ENCODE measurements at regions not wholly inside any gene's neighbourhood (a gene's known extent, or its start where the extent isn't known, plus 50 kb on each side); places are given as distances from the start of the nearest gene placed in this dataset.

DNA sequence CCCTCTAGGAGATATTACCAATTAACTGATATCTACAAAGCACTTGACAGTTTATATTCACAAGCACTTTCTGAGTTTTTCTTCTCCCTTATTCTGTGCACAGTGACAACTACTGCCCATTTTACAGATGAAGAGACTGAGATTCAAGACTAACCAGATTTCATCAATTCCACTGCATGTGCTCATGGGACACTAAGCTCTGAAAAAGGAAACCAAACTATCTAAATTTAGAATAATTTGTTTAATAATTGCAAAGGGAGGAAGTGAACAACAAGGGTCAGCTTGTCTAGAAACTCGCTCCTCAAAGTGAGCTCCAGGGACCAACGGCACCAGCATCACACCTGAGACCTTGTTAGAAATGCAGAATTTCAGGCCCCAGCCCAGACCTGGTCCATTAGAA is 50.8 kb upstream of the MYLIP start:
- WGBS (ENCODE audit: insufficient coverage, low lambda C conversion rate), result no CpG with 5 or more reads among the region's 2 CpGs

DNA sequence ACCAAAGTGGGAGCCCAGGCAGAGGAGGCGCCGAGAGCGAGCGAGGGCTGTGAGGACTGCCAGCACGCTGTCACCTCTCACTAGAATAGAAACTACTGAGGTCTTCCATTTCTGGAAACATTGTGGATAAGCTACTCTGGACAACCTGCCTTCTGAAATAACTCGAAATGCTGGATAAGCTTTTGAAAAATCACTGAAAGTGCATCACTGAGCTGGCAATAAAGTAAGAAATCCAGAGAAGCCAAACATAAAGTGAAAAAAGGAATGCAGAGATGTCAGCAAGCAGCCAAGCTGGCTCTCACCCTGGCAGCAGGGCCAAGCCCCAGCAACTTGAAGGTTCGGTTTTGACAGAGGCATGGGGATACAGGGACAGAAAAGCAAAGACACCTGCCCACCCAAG is 59.2 kb upstream of the MYLIP start:
- H3K36me3 ChIP-seq (ENCODE audit: control insufficient read depth, insufficient read depth, low read length), result no peaks in the 10 kb centered on the region
- H3K27ac ChIP-seq (ENCODE audit: low read length), result no peak overlapping the region
- H3K27me3 ChIP-seq (ENCODE audit: control insufficient read depth, insufficient read depth, low read length), result no peaks in the 10 kb centered on the region
- 100% methylated on average over 1 of the region's 7 CpGs for WGBS (ENCODE audit: insufficient coverage, low lambda C conversion rate)
- H3K4me3 ChIP-seq (ENCODE audit: low read length), result no peak overlapping the region
- DNase-seq, result no peak
- no peaks in the 10 kb centered on the region for H3K4me1 ChIP-seq (ENCODE audit: control insufficient read depth, insufficient read depth, low read length)
- peaks cover 7% of the 10 kb centered on the region for H3K9me3 ChIP-seq (ENCODE audit: control insufficient read depth, low read depth, low read length)

More for the DNA sequence above, 50.8 kb upstream of the MYLIP start:
- no peak for DNase-seq
- H3K27ac ChIP-seq (ENCODE audit: low read length), result no peak overlapping the region
- no peaks in the 10 kb centered on the region for H3K9me3 ChIP-seq (ENCODE audit: control insufficient read depth, low read depth, low read length)
- H3K27me3 ChIP-seq (ENCODE audit: control insufficient read depth, insufficient read depth, low read length), result no peaks in the 10 kb centered on the region
- no peak overlapping the region for H3K4me3 ChIP-seq (ENCODE audit: low read length)
- H3K36me3 ChIP-seq (ENCODE audit: control insufficient read depth, insufficient read depth, low read length), result no peaks in the 10 kb centered on the region
- peaks cover 3% of the 10 kb centered on the region for H3K4me1 ChIP-seq (ENCODE audit: control insufficient read depth, insufficient read depth, low read length)

DNA sequence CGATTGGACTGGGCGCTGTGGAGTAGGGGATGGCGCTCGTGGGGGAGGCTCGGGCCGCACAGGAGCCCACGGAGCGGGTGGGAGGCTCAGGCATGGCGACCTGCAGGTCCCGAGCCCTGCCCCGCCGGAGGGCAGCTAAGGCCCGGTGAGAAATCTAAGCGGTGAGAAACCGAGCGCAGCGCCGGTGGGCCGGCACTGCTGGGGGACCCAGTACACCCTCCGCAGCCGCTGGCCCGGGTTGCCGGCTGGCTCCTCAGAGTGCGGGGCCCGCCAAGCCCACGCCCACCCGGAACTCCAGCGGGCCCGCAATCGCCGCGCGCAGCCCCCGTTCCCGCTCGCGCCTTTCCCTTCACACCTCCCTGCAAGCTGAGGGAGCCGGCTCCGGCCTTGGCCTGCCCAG is 59.7 kb upstream of the MYLIP start:
- no CpG with 5 or more reads among the region's 39 CpGs for WGBS (ENCODE audit: insufficient coverage, low lambda C conversion rate)
- H3K36me3 ChIP-seq (ENCODE audit: control insufficient read depth, insufficient read depth, low read length), result no peaks in the 10 kb centered on the region
- H3K27me3 ChIP-seq (ENCODE audit: control insufficient read depth, insufficient read depth, low read length), result no peaks in the 10 kb centered on the region
- H3K4me1 ChIP-seq (ENCODE audit: control insufficient read depth, insufficient read depth, low read length), result no peaks in the 10 kb centered on the region
- peaks cover 7% of the 10 kb centered on the region for H3K9me3 ChIP-seq (ENCODE audit: control insufficient read depth, low read depth, low read length)
- no peak overlapping the region for H3K4me3 ChIP-seq (ENCODE audit: low read length)
- no peak for DNase-seq
- H3K27ac ChIP-seq (ENCODE audit: low read length), result no peak overlapping the region

DNA sequence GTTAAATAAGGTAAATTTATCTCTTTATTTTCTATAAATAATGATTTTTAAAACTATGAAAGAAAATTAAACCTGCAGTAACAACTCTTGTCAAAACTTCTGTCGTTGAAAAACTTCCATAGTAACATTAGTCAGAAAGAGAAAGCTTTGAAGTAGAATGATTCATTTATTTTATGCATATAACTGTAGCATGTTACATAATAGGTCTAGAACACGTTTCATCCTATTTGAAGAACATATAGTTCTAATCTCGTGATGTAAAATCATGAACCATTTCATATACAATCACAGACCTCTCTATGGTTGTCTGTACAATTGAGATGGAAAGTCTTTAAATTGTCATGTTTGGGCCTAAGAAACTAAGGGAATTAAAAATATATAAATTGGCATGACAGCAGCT is 61.3 kb upstream of the MYLIP start:
- no peaks in the 10 kb centered on the region for H3K4me1 ChIP-seq (ENCODE audit: control insufficient read depth, insufficient read depth, low read length)

DNA sequence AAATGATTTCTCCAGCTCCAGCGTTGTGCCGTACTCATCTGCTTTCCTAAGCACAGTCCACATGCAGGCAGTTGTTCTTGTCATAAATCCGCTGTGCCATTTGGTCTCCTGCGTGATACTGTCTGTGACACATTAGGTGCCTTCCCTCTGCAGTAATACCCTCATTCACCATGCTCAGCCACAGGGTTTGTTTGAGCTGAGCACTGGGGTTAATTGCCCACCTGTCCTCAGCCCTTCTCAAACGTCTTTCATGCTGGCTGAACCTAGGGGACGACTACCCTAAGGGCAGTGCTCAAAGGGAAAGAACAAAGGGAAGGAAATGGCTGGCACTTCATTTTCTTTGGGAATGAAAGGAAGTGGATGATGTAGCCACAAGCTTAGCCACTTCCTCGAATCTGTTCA is 64.2 kb upstream of the MYLIP start:
- DNase-seq, result no peak
- Histone ChIP-seq H3K4me3 (ENCODE audit: low read length) (no peak overlapping the region), H3K36me3 (ENCODE audit: control insufficient read depth, insufficient read depth, low read length) (no peaks in the 10 kb centered on the region), H3K4me1 (ENCODE audit: control insufficient read depth, insufficient read depth, low read length) (no peaks in the 10 kb centered on the region), H3K27me3 (ENCODE audit: control insufficient read depth, insufficient read depth, low read length) (no peaks in the 10 kb centered on the region), H3K9me3 (ENCODE audit: control insufficient read depth, low read depth, low read length) (peaks cover 7% of the 10 kb centered on the region), H3K27ac (ENCODE audit: low read length) (no peak overlapping the region)
- 30% methylated on average over 5 of the region's 7 CpGs for WGBS (ENCODE audit: insufficient coverage, low lambda C conversion rate)

More for the DNA sequence above, 61.3 kb upstream of the MYLIP start:
- WGBS (ENCODE audit: insufficient coverage, low lambda C conversion rate), result 93% methylated on average over 2 of the region's 3 CpGs
- H3K27me3 ChIP-seq (ENCODE audit: control insufficient read depth, insufficient read depth, low read length), result no peaks in the 10 kb centered on the region
- peaks cover 7% of the 10 kb centered on the region for H3K9me3 ChIP-seq (ENCODE audit: control insufficient read depth, low read depth, low read length)
- DNase-seq, result no peak
- H3K36me3 ChIP-seq (ENCODE audit: control insufficient read depth, insufficient read depth, low read length), result no peaks in the 10 kb centered on the region
- no peak overlapping the region for H3K4me3 ChIP-seq (ENCODE audit: low read length)
- H3K27ac ChIP-seq (ENCODE audit: low read length), result no peak overlapping the region

DNA sequence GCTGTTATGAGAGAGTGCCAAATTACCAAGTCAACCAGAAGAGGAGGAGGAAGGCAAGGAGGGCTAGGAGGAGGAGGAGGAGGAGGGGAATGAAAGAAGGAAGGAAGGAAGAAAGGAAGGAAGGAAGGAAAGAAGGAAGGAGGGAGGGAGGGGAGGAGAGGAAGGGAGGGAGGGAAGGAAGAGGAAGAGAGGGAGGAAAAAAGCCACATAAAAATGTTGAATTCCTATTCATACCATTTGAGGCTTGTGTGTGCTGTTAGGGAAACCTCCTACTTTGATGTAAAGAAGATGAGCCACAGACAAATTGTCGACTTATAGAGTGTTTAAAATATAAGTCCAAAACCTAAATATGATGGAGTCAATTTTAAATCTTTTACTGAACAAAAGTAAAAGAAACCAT is 65.3 kb upstream of the MYLIP start:
- Histone ChIP-seq H3K36me3 (ENCODE audit: control insufficient read depth, insufficient read depth, low read length) (no peaks in the 10 kb centered on the region), H3K4me3 (ENCODE audit: low read length) (no peak overlapping the region), H3K9me3 (ENCODE audit: control insufficient read depth, low read depth, low read length) (no peaks in the 10 kb centered on the region), H3K27me3 (ENCODE audit: control insufficient read depth, insufficient read depth, low read length) (no peaks in the 10 kb centered on the region), H3K27ac (ENCODE audit: low read length) (no peak overlapping the region), H3K4me1 (ENCODE audit: control insufficient read depth, insufficient read depth, low read length) (no peaks in the 10 kb centered on the region)
- no CpG with 5 or more reads among the region's 1 CpG for WGBS (ENCODE audit: insufficient coverage, low lambda C conversion rate)
- no peak for DNase-seq

DNA sequence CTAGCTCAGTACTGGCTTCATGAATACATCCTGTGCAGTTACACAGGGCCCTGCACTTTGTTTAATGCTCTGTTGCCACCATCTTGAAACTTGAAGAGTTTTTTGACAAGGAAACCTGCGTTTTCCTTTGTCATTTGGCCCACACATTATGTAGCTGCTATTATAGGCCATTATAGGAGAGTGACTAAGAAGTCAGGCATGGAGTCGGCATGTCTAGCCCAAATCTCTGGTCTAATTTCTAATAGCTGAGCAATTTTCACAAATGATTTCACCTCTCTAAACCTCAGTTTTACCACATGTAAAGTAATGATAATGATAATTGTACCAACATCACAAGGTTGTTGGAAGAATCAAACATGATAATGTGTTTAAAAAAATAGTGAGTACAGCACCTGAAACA is 67.1 kb upstream of the MYLIP start:
- no peak for DNase-seq

DNA sequence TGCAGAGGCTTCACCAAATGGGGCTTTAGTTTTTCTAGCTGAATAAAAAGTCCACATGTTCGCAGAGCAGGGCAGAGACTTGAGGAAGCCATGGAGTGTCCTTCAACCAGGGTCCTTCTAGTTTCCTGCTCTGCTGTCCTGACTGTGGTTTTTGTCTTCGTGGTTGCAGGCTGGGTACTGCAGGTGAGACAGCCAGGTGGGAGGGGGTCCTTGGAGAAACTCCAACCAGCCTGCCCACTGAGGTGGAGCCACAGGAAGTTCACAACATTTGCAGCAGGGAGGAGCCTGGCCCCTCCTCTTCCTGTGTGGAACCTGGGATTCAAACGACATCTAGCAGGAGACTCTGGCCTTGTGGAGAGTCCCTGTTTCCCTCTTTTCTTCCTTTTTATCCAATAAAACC is 68.8 kb upstream of the MYLIP start:
- H3K27me3 ChIP-seq (ENCODE audit: control insufficient read depth, insufficient read depth, low read length), result no peaks in the 10 kb centered on the region
- no CpG with 5 or more reads among the region's 3 CpGs for WGBS (ENCODE audit: insufficient coverage, low lambda C conversion rate)
- no peak overlapping the region for H3K27ac ChIP-seq (ENCODE audit: low read length)
- no peaks in the 10 kb centered on the region for H3K4me1 ChIP-seq (ENCODE audit: control insufficient read depth, insufficient read depth, low read length)
- DNase-seq, result no peak
- no peak overlapping the region for H3K4me3 ChIP-seq (ENCODE audit: low read length)
- H3K9me3 ChIP-seq (ENCODE audit: control insufficient read depth, low read depth, low read length), result no peaks in the 10 kb centered on the region
- no peaks in the 10 kb centered on the region for H3K36me3 ChIP-seq (ENCODE audit: control insufficient read depth, insufficient read depth, low read length)

More for the DNA sequence above, 67.1 kb upstream of the MYLIP start:
- H3K9me3 ChIP-seq (ENCODE audit: control insufficient read depth, low read depth, low read length), result no peaks in the 10 kb centered on the region
- no peaks in the 10 kb centered on the region for H3K4me1 ChIP-seq (ENCODE audit: control insufficient read depth, insufficient read depth, low read length)
- H3K27me3 ChIP-seq (ENCODE audit: control insufficient read depth, insufficient read depth, low read length), result no peaks in the 10 kb centered on the region
- no peaks in the 10 kb centered on the region for H3K36me3 ChIP-seq (ENCODE audit: control insufficient read depth, insufficient read depth, low read length)
- H3K4me3 ChIP-seq (ENCODE audit: low read length), result no peak overlapping the region
- WGBS (ENCODE audit: insufficient coverage, low lambda C conversion rate), result no CpG with 5 or more reads among the region's 2 CpGs
- H3K27ac ChIP-seq (ENCODE audit: low read length), result no peak overlapping the region

DNA sequence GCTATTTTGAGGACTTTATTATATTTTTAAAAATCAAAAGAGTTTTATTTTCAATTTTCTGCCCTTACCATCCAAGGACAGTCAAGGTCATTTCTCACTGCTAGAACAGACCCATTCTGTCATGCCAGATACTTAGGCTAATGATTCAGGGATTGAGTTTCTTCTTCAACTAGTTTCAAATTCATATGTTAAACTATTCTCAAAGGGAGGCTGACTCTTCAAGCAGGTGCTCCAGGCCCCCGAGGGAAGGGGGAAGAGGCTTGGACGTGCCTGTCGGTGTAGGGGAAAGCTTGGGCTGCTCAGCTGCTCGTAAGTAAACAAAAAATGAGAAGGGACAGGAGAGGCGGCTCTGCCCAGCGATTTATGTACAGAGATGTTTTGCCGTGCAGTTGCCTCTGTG is 69.4 kb upstream of the MYLIP start:
- H3K36me3 ChIP-seq (ENCODE audit: control insufficient read depth, insufficient read depth, low read length), result no peaks in the 10 kb centered on the region
- no peaks in the 10 kb centered on the region for H3K27me3 ChIP-seq (ENCODE audit: control insufficient read depth, insufficient read depth, low read length)
- H3K9me3 ChIP-seq (ENCODE audit: control insufficient read depth, low read depth, low read length), result no peaks in the 10 kb centered on the region
- no peak overlapping the region for H3K4me3 ChIP-seq (ENCODE audit: low read length)
- H3K4me1 ChIP-seq (ENCODE audit: control insufficient read depth, insufficient read depth, low read length), result no peaks in the 10 kb centered on the region
- WGBS (ENCODE audit: insufficient coverage, low lambda C conversion rate), result 61% methylated on average over 3 of the region's 7 CpGs
- DNase-seq, result no peak
- no peak overlapping the region for H3K27ac ChIP-seq (ENCODE audit: low read length)

DNA sequence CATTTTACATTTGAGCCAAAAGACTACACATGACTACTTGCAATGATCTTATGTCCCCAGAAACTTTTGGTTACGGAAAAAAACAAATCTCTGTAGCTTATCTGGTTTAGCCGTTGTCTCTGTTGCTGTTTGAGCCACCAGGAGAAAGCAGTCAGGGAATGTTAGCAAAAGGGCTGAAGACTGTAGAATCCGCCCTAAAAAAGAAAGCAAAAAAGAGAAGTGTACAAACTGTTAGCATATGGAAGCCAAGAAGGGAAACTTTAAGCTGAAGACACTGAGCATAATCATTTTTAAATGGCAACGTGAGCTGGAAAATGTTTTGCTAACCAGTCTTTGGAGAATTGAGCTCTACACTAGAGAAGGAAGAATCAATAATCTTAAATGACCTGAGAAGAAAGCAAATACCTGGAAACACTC is 69.9 kb upstream of the MYLIP start:
- no peak overlapping the region for H3K27ac ChIP-seq (ENCODE audit: low read length)
- H3K36me3 ChIP-seq (ENCODE audit: control insufficient read depth, insufficient read depth, low read length), result no peaks in the 10 kb centered on the region
- H3K9me3 ChIP-seq (ENCODE audit: control insufficient read depth, low read depth, low read length), result no peaks in the 10 kb centered on the region
- no peak for DNase-seq
- 100% methylated on average over 2 of the region's 4 CpGs for WGBS (ENCODE audit: insufficient coverage, low lambda C conversion rate)
- H3K4me1 ChIP-seq (ENCODE audit: control insufficient read depth, insufficient read depth, low read length), result no peaks in the 10 kb centered on the region
- H3K27me3 ChIP-seq (ENCODE audit: control insufficient read depth, insufficient read depth, low read length), result no peaks in the 10 kb centered on the region
- no peak overlapping the region for H3K4me3 ChIP-seq (ENCODE audit: low read length)

DNA sequence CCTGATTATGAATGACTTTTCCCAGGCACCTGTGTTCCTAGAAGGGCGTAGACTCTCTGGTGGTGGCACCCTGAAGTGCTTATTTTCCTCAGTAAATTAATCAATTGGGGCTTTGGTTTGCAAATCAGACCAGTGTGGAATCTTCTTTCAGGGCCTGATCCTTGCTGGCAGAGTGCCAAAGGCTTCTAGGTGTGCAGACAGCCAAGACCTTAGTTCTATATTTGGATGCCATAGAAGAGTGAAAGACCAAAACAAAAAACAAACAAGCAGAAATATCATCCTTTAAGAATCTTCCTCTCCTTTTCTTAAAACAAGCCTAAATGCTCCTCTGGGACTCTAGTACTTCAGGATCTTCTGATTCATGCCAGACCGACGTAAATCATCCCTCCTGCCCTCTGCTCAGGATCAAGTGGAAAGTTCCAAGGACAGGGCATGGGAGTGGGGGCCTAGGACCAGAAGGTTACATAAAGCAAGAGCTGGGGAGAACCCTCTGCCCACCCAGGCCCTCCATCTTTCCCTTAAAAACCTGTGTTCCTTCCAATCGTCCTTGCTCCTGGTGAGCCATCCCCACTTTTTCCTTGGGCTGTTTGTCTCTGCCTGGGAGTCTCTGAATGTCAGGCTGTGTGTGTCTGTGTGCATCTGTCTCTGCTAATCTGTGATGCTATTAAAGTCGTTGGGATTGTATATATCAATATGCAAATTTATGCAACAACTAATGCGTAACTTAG is 70.5 kb upstream of the MYLIP start:
- no peak overlapping the region for H3K4me3 ChIP-seq (ENCODE audit: low read length)
- WGBS (ENCODE audit: insufficient coverage, low lambda C conversion rate), result no CpG with 5 or more reads among the region's 6 CpGs
- H3K9me3 ChIP-seq (ENCODE audit: control insufficient read depth, low read depth, low read length), result no peaks in the 10 kb centered on the region
- no peaks in the 10 kb centered on the region for H3K27me3 ChIP-seq (ENCODE audit: control insufficient read depth, insufficient read depth, low read length)
- DNase-seq, result no peak
- no peaks in the 10 kb centered on the region for H3K4me1 ChIP-seq (ENCODE audit: control insufficient read depth, insufficient read depth, low read length)
- H3K27ac ChIP-seq (ENCODE audit: low read length), result no peak overlapping the region
- no peaks in the 10 kb centered on the region for H3K36me3 ChIP-seq (ENCODE audit: control insufficient read depth, insufficient read depth, low read length)

Data from large intestine (tissue), 3 donors.